ENCODE measurements at regions not wholly inside any gene's neighbourhood (a gene's known extent, or its start where the extent isn't known, plus 50 kb on each side); places are given as distances from the start of the nearest gene placed in this dataset.

- Histone ChIP-seq H3K36me3 (no peaks in the 10 kb centered on the region), H3K27ac (no peak overlapping the region), H3K9me3 (no peaks in the 10 kb centered on the region), H3K4me3 (no peak overlapping the region), H3K27me3 (no peaks in the 10 kb centered on the region), H3K4me1 (no peaks in the 10 kb centered on the region)
- no peak for DNase-seq (ENCODE audit: low spot score)
- TF ChIP-seq, protein P1, sequence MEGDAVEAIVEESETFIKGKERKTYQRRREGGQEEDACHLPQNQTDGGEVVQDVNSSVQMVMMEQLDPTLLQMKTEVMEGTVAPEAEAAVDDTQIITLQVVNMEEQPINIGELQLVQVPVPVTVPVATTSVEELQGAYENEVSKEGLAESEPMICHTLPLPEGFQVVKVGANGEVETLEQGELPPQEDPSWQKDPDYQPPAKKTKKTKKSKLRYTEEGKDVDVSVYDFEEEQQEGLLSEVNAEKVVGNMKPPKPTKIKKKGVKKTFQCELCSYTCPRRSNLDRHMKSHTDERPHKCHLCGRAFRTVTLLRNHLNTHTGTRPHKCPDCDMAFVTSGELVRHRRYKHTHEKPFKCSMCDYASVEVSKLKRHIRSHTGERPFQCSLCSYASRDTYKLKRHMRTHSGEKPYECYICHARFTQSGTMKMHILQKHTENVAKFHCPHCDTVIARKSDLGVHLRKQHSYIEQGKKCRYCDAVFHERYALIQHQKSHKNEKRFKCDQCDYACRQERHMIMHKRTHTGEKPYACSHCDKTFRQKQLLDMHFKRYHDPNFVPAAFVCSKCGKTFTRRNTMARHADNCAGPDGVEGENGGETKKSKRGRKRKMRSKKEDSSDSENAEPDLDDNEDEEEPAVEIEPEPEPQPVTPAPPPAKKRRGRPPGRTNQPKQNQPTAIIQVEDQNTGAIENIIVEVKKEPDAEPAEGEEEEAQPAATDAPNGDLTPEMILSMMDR (IDR thresholded peaks at IDR 0.05), result no peak
Observed at GRCh38 chr20:24837781-24838450, 111.2 kb upstream of the CST7 start.

DNA sequence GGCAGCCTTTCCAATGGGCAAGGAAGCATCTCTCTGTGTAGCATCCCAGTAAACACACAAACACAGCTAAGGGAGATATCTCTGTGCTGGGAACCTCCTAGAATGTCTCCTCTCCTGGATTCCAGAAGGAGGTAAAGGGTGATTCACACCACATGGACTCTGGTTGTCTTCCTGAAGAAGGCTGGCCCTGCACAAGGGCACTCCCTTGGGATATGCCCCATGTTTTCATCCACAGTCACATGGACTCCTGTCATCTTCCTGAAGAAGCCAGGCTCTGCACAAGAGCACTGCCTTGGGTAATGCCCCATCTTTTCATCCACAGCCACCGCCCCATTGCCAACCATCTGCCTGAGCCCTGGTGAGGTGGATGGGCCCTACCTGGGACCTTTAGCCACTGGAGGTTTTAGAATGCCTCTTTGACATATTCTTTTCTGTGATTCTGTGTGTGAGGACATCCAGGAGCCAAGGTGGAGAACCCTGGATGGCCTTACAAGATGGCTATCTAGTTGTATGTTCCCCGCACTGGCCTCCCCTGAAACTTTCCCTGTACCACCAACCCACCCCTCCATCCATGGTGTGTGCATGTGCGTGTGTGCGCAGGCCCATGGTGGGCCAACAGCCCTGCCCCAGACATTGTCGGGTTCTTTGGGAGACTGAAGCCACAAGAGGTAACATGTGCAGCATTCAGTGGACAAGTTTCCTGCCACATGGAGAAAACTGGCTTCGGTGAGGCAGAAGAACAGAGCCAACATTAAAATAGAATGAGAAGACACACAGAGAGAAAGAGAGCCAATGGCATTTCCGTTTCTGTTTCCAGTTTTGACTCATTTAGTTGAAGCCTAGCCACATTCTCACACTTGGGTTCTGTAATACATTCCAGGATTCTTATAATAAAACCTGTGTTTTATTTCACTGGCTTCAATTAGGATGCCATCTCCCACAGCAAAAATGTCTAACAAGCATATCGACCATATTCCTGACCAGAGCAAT is 110.2 kb upstream of the CST7 start:
- Histone ChIP-seq H3K36me3 (no peaks in the 10 kb centered on the region), H3K4me3 (no peak overlapping the region)
- DNase-seq (ENCODE audit: low spot score), result no peak

GRCh38 chr20:24840121-24840713 is 108.9 kb upstream of the CST7 start:
- no peaks in the 10 kb centered on the region for H3K27me3 ChIP-seq
- no peak overlapping the region for H3K4me3 ChIP-seq
- no peaks in the 10 kb centered on the region for H3K4me1 ChIP-seq
- TF ChIP-seq, protein P1 (IDR thresholded peaks at IDR 0.05), result no peak
- H3K9me3 ChIP-seq, result no peaks in the 10 kb centered on the region
- no peaks in the 10 kb centered on the region for H3K36me3 ChIP-seq
- H3K27ac ChIP-seq, result no peak overlapping the region
- no peak for DNase-seq (ENCODE audit: low spot score)

More for the DNA sequence above, 110.2 kb upstream of the CST7 start:
- Histone ChIP-seq H3K9me3 (no peaks in the 10 kb centered on the region), H3K27ac (no peak overlapping the region), H3K27me3 (no peaks in the 10 kb centered on the region), H3K4me1 (no peaks in the 10 kb centered on the region)
- TF ChIP-seq, protein P1 (IDR thresholded peaks at IDR 0.05), result no peak

- H3K4me3 ChIP-seq, result no peak overlapping the region
- peaks cover 0 to 11% of the 10 kb centered on the region in 2 donors for H3K9me3 ChIP-seq
- no peaks in the 10 kb centered on the region for H3K27me3 ChIP-seq
- H3K4me1 ChIP-seq, result no peaks in the 10 kb centered on the region
- DNase-seq (ENCODE audit: low spot score), result no peak
- TF ChIP-seq, protein P1 (IDR thresholded peaks at IDR 0.05), result no peak
- no peak overlapping the region for H3K27ac ChIP-seq
- no peaks in the 10 kb centered on the region for H3K36me3 ChIP-seq
Observed at GRCh38 chr20:24842274-24842917, 106.7 kb upstream of the CST7 start.

GRCh38 chr20:24842918-24843715 is 106.0 kb upstream of the CST7 start:
- Histone ChIP-seq H3K27ac (no peak overlapping the region), H3K4me1 (no peaks in the 10 kb centered on the region), H3K9me3 (peaks cover 0 to 11% of the 10 kb centered on the region in 2 donors), H3K27me3 (no peaks in the 10 kb centered on the region), H3K36me3 (no peaks in the 10 kb centered on the region), H3K4me3 (no peak overlapping the region)
- no peak for DNase-seq (ENCODE audit: low spot score)
- TF ChIP-seq, protein P1 (IDR thresholded peaks at IDR 0.05), result no peak

All from right atrium auricular region (tissue), 2 donors.